Inflammatory macrophage treated with lipopolysaccharide for 4 hours (primary cell): ENCODE measurements at regions not wholly inside any gene's neighbourhood (a gene's known extent, or its start where the extent isn't known, plus 50 kb on each side); places are given as distances from the start of the nearest gene placed in this dataset.
"Not testable (repeated sequence)": the region's sequence is repeated elsewhere in the genome, so short reads cannot be mapped to it uniquely, and the experiment has no call there.

Experiments
- DNase-seq: peaks from one replicate; pipeline ENCODE4 v3.0.0-alpha.2; 2020

GRCh38 chr14:37848985-37849621 lies 253.7 kb downstream of the TTC6 start:
- no peak for DNase-seq

- DNase-seq = no peak
Measured at GRCh38 chr14:37851054-37851453, 255.6 kb downstream of the TTC6 start.

- no peak for DNase-seq
Measured at GRCh38 chr14:37855871-37856270, 260.4 kb downstream of the TTC6 start.

- DNase-seq = no peak
Measured at GRCh38 chr14:37857774-37858266, 262.4 kb downstream of the TTC6 start.

GRCh38 chr14:37858733-37859132 lies 263.3 kb downstream of the TTC6 start:
- DNase-seq = no peak

GRCh38 chr14:37859177-37859576 lies 263.7 kb downstream of the TTC6 start:
- DNase-seq = no peak

GRCh38 chr14:37862263-37862662 lies 266.8 kb downstream of the TTC6 start:
- no peak for DNase-seq

GRCh38 chr14:37864128-37864527 lies 268.7 kb downstream of the TTC6 start:
- DNase-seq = no peak

GRCh38 chr14:37864861-37865718 lies 269.7 kb downstream of the TTC6 start:
- no peak for DNase-seq

GRCh38 chr14:37865719-37866549 lies 270.5 kb downstream of the TTC6 start:
- DNase-seq = no peak

- DNase-seq = no peak
Measured at GRCh38 chr14:37869633-37870032, 274.2 kb downstream of the TTC6 start.

- DNase-seq = no peak
Measured at GRCh38 chr14:37870170-37870569, 274.7 kb downstream of the TTC6 start.

GRCh38 chr14:37870632-37871346 lies 275.4 kb downstream of the TTC6 start:
- DNase-seq = no peak

- DNase-seq = not testable (repeated sequence)
Measured at GRCh38 chr14:37874065-37874428, 278.6 kb downstream of the TTC6 start.

GRCh38 chr14:37874429-37875109 lies 279.1 kb downstream of the TTC6 start:
- DNase-seq = peak; percentile 54

- no peak for DNase-seq
Measured at GRCh38 chr14:37888234-37888633, 292.8 kb downstream of the TTC6 start.

- no peak for DNase-seq
Measured at GRCh38 chr14:37889087-37889486, 293.7 kb downstream of the TTC6 start.

- DNase-seq = no peak
Measured at GRCh38 chr14:37890095-37890494, 294.7 kb downstream of the TTC6 start.

- not testable (repeated sequence) for DNase-seq
Measured at GRCh38 chr14:37891500-37891899, 296.1 kb downstream of the TTC6 start.

GRCh38 chr14:37894463-37894862 lies 299.0 kb downstream of the TTC6 start:
- DNase-seq = no peak

GRCh38 chr14:37899365-37899764 lies 303.9 kb downstream of the TTC6 start:
- no peak for DNase-seq

GRCh38 chr14:37900561-37900960 lies 305.1 kb downstream of the TTC6 start:
- DNase-seq = no peak
